ENCODE measurements at regions not wholly inside any gene's neighbourhood (a gene's known extent, or its start where the extent isn't known, plus 50 kb on each side); places are given as distances from the start of the nearest gene placed in this dataset.
"Not testable (repeated sequence)": the region's sequence is repeated elsewhere in the genome, so short reads cannot be mapped to it uniquely, and the experiment has no call there.

DNA sequence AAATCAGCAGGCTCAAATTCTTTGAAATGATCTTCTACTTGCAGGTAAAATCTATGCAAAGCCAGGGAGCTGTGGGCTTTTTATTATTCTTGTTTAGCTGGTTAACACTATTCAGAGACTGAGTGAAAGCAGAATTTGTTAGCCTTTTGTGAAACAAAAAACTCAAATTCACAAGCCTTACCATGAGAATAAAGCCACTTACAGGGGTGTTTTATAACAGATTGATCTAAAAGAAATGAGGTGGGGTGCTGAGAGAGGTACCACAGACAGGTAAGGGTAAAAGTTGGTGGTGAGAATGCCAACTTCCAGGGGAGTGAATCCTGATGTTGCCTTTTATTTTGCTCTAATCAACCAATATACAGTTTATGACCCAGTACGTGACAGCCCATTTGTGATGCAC lies 1585.6 kb downstream of the EFNA5 start:
- no peaks in the 10 kb centered on the region for H3K4me1 Mint-ChIP-seq
- no peak for DNase-seq
- H3K36me3 Mint-ChIP-seq (ENCODE audit: low read depth), result no peaks in the 10 kb centered on the region
- no peak for ATAC-seq
- no peaks in the 10 kb centered on the region for H3K9me3 Mint-ChIP-seq
- no peak overlapping the region for H3K27ac Mint-ChIP-seq
- H3K27me3 Mint-ChIP-seq, result no peaks in the 10 kb centered on the region
- no peak overlapping the region for H3K4me3 Mint-ChIP-seq

DNA sequence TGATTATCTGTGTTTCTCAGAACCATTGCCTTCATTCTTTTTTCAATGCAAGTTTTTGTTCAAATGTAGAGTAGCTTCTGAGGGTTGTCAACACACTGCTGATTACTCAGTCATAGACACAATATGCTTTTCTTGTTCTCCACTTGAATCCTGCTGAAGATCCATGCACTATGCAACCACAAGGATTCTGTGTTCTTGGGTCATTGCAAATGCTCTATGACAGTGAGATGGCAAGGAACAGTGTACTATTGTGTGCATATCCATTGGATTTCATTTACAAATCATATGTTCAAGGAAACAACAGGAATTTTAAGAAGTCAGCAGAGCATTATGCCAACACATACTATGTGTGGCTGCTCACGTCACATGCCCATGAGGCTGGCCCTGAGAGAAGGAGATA lies 1590.2 kb downstream of the EFNA5 start:
- Mint-ChIP-seq H3K9me3 (no peaks in the 10 kb centered on the region), H3K4me3 (no peak overlapping the region), H3K27me3 (no peaks in the 10 kb centered on the region), H3K27ac (no peak overlapping the region), H3K4me1 (no peaks in the 10 kb centered on the region), H3K36me3 (ENCODE audit: low read depth) (no peaks in the 10 kb centered on the region)
- no peak for DNase-seq
- ATAC-seq, result no peak

DNA sequence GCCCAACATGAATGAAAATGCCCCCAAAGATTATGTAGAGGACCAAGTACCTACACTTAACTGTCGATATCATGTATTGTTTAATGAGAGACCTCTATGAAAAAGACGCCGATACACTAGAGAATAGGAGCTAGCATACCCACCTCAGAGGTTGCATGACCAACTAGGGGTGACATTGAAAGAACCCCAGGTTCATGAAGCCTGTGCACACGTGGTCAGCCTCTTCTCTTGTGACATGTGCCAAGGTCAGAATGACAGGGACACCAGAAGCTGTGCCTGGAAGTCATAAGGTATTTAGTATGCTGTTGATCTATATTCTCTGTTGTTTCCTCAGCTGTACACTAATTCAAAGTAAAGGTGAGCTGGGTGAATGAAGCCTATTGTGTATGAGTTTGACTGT lies 1594.1 kb downstream of the EFNA5 start:
- H3K9me3 Mint-ChIP-seq, result peaks cover 4% of the 10 kb centered on the region
- no peaks in the 10 kb centered on the region for H3K27me3 Mint-ChIP-seq
- DNase-seq (no peak), ATAC-seq (no peak)
- H3K4me1 Mint-ChIP-seq, result no peaks in the 10 kb centered on the region
- no peak overlapping the region for H3K27ac Mint-ChIP-seq
- no peak overlapping the region for H3K4me3 Mint-ChIP-seq
- H3K36me3 Mint-ChIP-seq (ENCODE audit: low read depth), result no peaks in the 10 kb centered on the region

DNA sequence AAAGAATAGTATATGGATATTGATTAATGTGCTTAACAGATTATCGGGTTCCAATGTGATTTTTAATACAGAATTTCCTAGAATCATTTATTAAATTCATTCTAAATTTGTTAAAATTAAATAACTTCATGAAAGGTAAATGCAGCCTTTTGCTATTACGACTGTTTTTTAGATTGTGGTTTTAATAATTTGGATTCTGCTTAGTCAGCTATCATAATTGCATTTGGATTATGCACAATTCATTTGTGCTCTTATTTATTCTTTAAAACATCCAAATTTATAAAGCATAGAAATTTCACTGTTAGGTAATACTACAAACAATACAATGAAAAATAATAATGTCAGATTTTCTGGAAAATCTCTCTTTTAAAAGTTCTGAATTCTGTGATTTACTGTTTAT lies 1598.5 kb downstream of the EFNA5 start:
- no peak overlapping the region for H3K4me3 Mint-ChIP-seq
- DNase-seq (no peak), ATAC-seq (no peak)
- no peaks in the 10 kb centered on the region for H3K36me3 Mint-ChIP-seq (ENCODE audit: low read depth)
- H3K4me1 Mint-ChIP-seq, result no peaks in the 10 kb centered on the region
- no peaks in the 10 kb centered on the region for H3K27me3 Mint-ChIP-seq
- peaks cover 16% of the 10 kb centered on the region for H3K9me3 Mint-ChIP-seq
- H3K27ac Mint-ChIP-seq, result no peak overlapping the region

DNA sequence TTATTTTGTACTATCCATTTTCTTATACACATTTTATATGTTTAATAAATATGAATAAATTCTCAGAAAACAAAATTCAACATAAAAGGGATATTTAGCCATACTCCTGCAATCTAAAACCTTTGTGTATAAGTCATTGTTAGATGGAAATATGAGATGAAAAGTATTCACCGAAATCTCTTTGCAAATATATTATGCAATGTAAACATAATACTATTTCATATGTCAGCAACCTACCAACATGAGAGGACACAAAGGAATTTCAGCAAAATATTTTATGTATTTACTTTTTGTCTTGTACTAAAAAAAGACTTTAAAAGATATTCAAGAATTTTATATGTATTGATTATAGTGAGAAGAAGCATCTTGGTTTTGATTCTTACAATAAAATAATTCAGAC lies 1623.4 kb downstream of the EFNA5 start:
- DNase-seq (no peak), ATAC-seq (no peak)
- H3K36me3 Mint-ChIP-seq (ENCODE audit: low read depth), result no peaks in the 10 kb centered on the region
- H3K27me3 Mint-ChIP-seq, result no peaks in the 10 kb centered on the region
- no peaks in the 10 kb centered on the region for H3K9me3 Mint-ChIP-seq
- no peak overlapping the region for H3K4me3 Mint-ChIP-seq
- H3K4me1 Mint-ChIP-seq, result no peaks in the 10 kb centered on the region
- no peak overlapping the region for H3K27ac Mint-ChIP-seq

DNA sequence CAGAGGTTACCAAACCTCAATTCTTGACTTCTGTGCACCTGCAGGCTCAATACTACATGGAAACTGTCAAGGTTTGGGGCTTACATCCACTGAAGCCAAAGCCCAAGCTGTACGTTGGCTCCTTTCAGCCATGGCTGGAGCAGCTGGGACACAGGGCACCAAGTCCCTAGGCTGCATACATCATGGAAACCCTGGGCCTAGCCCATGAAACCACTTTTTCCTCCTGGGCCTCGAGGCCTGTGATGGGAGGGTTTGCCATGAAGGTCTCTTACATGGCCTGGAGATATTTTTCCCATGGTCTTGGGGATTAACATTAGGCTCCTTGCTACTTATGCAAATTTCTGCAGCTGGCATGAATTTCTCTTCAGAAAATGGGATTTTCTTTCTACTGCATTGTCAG lies 1638.7 kb downstream of the EFNA5 start:
- DNase-seq; H3K4me1 Mint-ChIP-seq; H3K27me3 Mint-ChIP-seq; H3K4me3 Mint-ChIP-seq; H3K27ac Mint-ChIP-seq; ATAC-seq; H3K36me3 Mint-ChIP-seq (ENCODE audit: low read depth): not testable (repeated sequence)
- peaks cover 13% of the 10 kb centered on the region for H3K9me3 Mint-ChIP-seq

DNA sequence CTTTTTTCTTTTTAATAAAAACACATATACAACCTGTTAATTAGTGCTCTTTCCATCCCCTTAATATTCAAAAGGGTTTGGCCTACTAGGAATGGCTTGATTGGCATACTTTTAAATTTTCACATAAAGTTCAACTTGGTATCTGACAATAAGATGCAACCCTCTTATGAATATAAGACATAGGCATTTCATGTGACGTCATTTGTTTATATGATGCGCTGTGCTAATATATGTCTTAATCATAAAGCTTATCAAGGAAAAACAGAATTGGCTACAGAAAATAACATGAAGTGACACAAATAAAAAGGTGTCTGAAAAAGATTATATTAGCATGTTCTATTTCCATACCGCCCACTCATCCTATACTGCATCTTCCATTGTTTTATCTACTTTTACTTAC lies 1642.4 kb downstream of the EFNA5 start:
- no peaks in the 10 kb centered on the region for H3K4me1 Mint-ChIP-seq
- no peak overlapping the region for H3K4me3 Mint-ChIP-seq
- ATAC-seq, result no peak

DNA sequence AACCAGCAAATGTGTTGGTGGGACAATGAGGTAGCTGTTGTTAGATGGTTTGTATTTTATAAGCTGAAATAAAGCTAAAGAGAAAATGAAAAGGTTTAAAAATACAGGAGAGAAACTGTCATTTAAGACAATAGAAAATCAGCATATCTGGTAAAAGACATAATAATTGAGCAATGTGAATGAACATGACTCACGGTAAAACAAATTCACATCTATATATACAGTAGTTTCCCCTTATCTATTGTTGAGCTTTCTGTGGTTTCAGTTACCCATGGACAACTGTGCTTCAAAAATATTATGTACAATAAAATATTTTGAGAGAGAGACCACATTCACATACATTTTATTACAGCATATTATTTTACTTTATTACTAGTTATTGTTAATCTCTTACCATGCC lies 1649.8 kb downstream of the EFNA5 start:
- no peak for DNase-seq
- Mint-ChIP-seq H3K36me3 (ENCODE audit: low read depth) (no peaks in the 10 kb centered on the region), H3K4me3 (no peak overlapping the region), H3K4me1 (no peaks in the 10 kb centered on the region), H3K9me3 (peaks cover 5% of the 10 kb centered on the region), H3K27ac (no peak overlapping the region), H3K27me3 (no peaks in the 10 kb centered on the region)
- no peak for ATAC-seq

More for the DNA sequence above, 1642.4 kb downstream of the EFNA5 start:
- H3K36me3 Mint-ChIP-seq (ENCODE audit: low read depth), result no peaks in the 10 kb centered on the region
- peaks cover 13% of the 10 kb centered on the region for H3K9me3 Mint-ChIP-seq
- no peak for DNase-seq
- H3K27me3 Mint-ChIP-seq, result no peaks in the 10 kb centered on the region
- H3K27ac Mint-ChIP-seq, result no peak overlapping the region

DNA sequence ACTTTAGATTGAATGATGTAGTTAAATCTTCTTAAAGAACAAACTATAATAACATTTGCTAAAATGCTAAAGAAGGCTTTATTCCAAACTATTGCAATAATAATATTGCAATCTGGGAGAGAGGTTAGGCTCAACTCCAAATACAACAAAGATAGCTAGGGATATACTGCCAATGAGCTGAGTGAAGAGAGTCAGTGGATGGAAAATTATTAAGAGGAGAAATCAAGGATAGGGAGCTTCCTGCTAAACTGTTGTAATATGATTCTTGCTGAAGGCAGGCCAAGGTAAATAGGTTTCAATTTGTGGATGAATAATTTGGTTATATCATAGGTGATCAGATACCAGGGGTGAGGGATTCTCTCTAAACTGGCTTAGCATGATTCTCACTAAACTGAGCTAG lies 1651.5 kb downstream of the EFNA5 start:
- ATAC-seq, result no peak
- H3K4me3 Mint-ChIP-seq, result no peak overlapping the region

DNA sequence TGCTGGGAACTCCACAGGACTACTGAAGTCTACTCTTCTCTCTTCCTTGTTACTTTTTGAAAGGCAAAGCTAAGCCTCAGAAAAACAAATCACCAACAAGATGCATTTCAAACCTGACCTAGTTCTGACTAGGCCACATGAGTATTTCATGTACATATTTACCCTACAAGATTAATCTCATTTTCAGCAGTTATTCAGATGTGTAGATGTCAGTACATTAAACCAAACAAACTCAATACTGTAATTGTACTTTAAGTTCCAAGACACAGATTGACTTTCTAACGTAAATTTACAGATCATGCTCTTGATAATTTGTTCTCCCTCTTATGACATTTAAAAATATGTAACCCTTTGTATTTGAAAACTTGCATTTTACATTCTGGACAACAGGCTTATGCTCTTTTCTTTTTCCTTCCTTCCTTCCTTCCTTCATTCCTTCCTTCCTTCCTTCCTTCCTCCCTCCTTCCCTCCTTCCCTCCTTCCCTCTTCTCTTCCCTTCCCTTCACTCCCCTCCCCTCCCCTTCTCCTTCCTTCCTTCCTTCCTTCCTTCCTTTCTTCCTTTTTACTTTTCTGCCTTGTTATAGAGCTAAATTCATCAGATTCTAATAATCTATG lies 1653.4 kb downstream of the EFNA5 start:
- Mint-ChIP-seq H3K27me3 (no peaks in the 10 kb centered on the region), H3K4me3 (no peak overlapping the region), H3K27ac (no peak overlapping the region), H3K9me3 (peaks cover 6% of the 10 kb centered on the region), H3K36me3 (ENCODE audit: low read depth) (no peaks in the 10 kb centered on the region), H3K4me1 (no peaks in the 10 kb centered on the region)
- DNase-seq (no peak), ATAC-seq (no peak)

More for the DNA sequence above, 1651.5 kb downstream of the EFNA5 start:
- Mint-ChIP-seq H3K4me1 (no peaks in the 10 kb centered on the region), H3K27me3 (no peaks in the 10 kb centered on the region), H3K36me3 (ENCODE audit: low read depth) (no peaks in the 10 kb centered on the region), H3K9me3 (peaks cover 5% of the 10 kb centered on the region), H3K27ac (no peak overlapping the region)
- DNase-seq, result no peak

DNA sequence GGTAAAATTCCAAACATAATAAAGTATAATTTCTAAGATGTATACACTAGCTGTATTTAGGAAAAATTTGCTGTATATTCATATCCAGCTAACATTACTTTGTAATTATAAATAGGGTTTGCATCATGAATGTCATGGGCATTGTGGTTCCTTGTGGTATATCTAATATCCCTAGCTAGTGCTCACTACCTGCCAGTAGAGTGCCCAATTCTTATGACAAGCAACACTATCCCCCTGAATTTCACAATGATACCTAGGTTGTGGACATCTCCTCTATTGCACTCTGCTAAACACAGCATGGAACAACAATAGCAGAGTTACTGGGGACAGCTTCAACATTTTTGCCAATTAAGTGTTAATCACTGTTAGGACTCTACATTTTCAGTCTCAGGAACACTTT lies 1656.5 kb downstream of the EFNA5 start:
- Mint-ChIP-seq H3K27ac (no peak overlapping the region), H3K4me1 (no peaks in the 10 kb centered on the region), H3K4me3 (no peak overlapping the region), H3K9me3 (peaks cover 7% of the 10 kb centered on the region), H3K27me3 (no peaks in the 10 kb centered on the region), H3K36me3 (ENCODE audit: low read depth) (no peaks in the 10 kb centered on the region)
- no peak for DNase-seq
- no peak for ATAC-seq

DNA sequence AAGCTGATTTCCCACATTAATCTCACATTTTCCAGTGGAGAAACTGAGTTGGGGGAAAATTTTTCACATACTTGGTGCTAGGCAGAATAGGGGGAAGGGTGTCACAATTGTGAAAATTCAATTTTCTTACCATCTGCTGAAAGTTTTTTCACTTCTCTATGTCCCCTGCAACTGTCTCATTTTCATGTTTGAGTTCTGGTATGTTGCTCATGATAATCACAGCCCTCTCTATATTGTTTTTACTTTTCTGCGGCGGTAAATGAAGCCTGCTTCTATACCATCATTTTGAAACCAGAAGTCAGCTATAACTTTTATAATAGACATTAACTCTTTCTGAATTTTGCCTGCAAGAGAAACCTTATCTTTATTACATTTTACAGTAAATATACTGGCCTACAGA lies 1664.5 kb downstream of the EFNA5 start:
- Mint-ChIP-seq H3K27ac (no peak overlapping the region), H3K27me3 (no peaks in the 10 kb centered on the region), H3K4me1 (no peaks in the 10 kb centered on the region), H3K36me3 (ENCODE audit: low read depth) (no peaks in the 10 kb centered on the region), H3K4me3 (no peak overlapping the region), H3K9me3 (no peaks in the 10 kb centered on the region)
- ATAC-seq (no peak), DNase-seq (no peak)

DNA sequence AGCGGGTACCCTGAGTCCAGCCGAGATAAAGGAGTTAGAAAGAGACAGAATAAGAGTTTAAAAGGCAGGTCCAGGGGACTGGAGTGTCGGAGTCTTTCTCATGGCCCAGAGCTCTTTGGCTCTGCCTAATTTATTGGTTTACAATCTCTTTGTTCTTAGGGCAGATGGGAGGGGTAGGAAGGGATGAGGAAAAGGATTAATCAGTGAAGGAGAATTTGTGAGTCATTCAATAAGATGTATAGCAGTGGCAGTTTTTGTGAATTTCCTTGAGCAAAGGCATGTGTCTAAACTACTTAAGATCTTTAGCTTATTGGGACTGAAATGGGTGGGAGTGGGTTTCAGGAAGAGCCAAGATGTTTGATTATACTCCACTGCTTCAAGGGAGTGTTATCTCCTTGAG lies 1671.7 kb downstream of the EFNA5 start:
- not testable (repeated sequence) for H3K36me3 Mint-ChIP-seq (ENCODE audit: low read depth); ATAC-seq; H3K4me1 Mint-ChIP-seq; H3K27me3 Mint-ChIP-seq; H3K27ac Mint-ChIP-seq; H3K4me3 Mint-ChIP-seq; DNase-seq
- H3K9me3 Mint-ChIP-seq, result peaks cover 14% of the 10 kb centered on the region

DNA sequence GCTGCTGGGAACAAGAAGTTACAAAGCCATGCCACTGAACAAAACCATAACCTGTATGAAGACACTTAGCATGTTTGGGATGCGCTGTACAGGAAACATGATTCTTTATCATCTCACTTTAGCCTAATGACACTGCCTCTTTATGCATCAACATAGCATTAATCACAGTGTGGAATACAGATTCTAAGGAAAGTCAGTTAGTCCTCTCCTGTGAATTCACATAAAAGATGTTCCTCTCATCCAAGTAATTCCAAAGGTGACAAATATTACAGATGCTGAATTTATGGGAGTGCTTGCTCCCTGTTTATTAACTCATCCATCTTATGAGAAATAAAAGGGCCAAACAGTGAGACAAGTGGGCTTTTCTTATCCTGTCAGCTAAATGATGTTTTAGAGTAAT lies 1677.7 kb downstream of the EFNA5 start:
- no peak for ATAC-seq
- peaks cover 3% of the 10 kb centered on the region for H3K9me3 Mint-ChIP-seq
- no peaks in the 10 kb centered on the region for H3K27me3 Mint-ChIP-seq

DNA sequence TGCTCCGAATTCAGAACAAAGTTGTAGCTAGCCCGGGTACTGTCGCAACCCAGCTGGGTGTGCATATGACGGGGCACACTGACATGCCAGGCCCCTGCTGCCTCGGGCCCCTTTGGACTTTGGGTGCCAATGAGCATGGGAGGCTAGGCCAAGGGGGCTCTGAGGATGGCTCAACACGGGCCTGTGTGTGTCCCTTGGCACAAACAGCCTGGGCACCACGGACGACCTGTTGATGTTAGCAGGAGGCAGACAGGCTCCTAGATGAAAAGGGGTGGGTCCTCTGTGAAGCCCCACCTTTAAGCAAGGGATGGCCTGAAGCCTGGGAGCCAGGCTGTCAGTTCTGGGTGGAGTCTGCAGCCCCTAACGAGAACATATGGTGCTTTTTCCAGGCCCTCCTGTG lies 1688.2 kb downstream of the EFNA5 start:
- Mint-ChIP-seq H3K4me1 (no peaks in the 10 kb centered on the region), H3K36me3 (ENCODE audit: low read depth) (no peaks in the 10 kb centered on the region), H3K27ac (no peak overlapping the region), H3K9me3 (no peaks in the 10 kb centered on the region), H3K27me3 (no peaks in the 10 kb centered on the region), H3K4me3 (no peak overlapping the region)
- ATAC-seq (no peak), DNase-seq (no peak)

More for the DNA sequence above, 1677.7 kb downstream of the EFNA5 start:
- Mint-ChIP-seq H3K36me3 (ENCODE audit: low read depth) (no peaks in the 10 kb centered on the region), H3K4me3 (no peak overlapping the region), H3K4me1 (no peaks in the 10 kb centered on the region), H3K27ac (no peak overlapping the region)
- no peak for DNase-seq

DNA sequence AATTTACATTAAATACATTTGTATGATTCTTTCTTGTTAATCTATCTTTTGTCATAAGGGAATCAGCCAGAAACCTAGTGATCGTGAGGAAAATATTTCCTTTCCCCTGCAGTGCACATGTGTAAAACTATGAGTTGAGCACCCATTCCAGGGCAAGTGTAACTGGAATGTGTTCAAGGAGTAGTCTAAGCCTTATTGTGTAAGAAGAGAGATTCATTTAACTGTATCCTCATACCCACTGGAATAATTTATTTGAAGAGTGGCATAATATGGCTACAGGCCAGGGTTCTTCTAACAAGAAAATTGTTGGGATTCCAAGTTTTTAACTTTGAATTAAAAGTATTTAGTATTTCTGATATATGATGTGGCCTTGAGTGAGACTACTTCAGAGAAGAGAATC lies 1692.7 kb downstream of the EFNA5 start:
- Mint-ChIP-seq H3K27ac (no peak overlapping the region), H3K4me3 (no peak overlapping the region), H3K9me3 (no peaks in the 10 kb centered on the region), H3K27me3 (no peaks in the 10 kb centered on the region), H3K36me3 (ENCODE audit: low read depth) (no peaks in the 10 kb centered on the region), H3K4me1 (no peaks in the 10 kb centered on the region)
- ATAC-seq, result no peak
- no peak for DNase-seq

Data from activated naive CD8-positive, alpha-beta T cell treated with anti-CD3 and anti-CD28 coated beads, Interleukin-2, amount 50 U/mL, for 24 hours (primary cell).